Spleen (tissue), 7 donors: ENCODE measurements at regions not wholly inside any gene's neighbourhood (a gene's known extent, or its start where the extent isn't known, plus 50 kb on each side); places are given as distances from the start of the nearest gene placed in this dataset.

Source experiments
- CTCF ChIP-seq, 11 experiments: fragments of 200-600 bp in 7 of 11; fragments of 450-650 bp in 4 of 11; sonication (generic) in 4 of 11; IDR thresholded peaks in 8 of 11; conservative IDR thresholded peaks in 3 of 11; 1 replicate in 7 of 11; 2 replicates in 4 of 11; pipeline versions ENCODE4 v1.4.0 to v1.8.0; 2016 to 2021; ENCODE audit warnings: antibody characterized with exemption in 11 of 11, inconsistent platforms in 4 of 11, mild to moderate bottlenecking in 1 of 11
- POLR2A ChIP-seq, 3 donors: fragments of 450-650 bp; IDR thresholded peaks; one replicate each; pipeline ENCODE4 v1.5.1; 2017; ENCODE audit warnings: antibody characterized with exemption in 3 of 3, mild to moderate bottlenecking in 1 of 3
- donor health status: DM: no; HTN: no; CAD: no; lungs with moderate emphysema.
- donor health status: DM: no; HTN: no; CAD: no.
- donor health status: DM: no; HTN: no; CAD: no.

GRCh38 chr2:239905306-239905705 lies 119.8 kb downstream of the NDUFA10 start:
- TF ChIP-seq POLR2A (IDR thresholded peaks at IDR 0.05) (no peak), CTCF (IDR thresholded peaks at IDR 0.05 in 8 of 11, conservative IDR thresholded peaks at IDR 0.05 in 3 of 11) (no peak)
